ENCODE measurements at regions not wholly inside any gene's neighbourhood (a gene's known extent, or its start where the extent isn't known, plus 50 kb on each side); places are given as distances from the start of the nearest gene placed in this dataset.

DNA sequence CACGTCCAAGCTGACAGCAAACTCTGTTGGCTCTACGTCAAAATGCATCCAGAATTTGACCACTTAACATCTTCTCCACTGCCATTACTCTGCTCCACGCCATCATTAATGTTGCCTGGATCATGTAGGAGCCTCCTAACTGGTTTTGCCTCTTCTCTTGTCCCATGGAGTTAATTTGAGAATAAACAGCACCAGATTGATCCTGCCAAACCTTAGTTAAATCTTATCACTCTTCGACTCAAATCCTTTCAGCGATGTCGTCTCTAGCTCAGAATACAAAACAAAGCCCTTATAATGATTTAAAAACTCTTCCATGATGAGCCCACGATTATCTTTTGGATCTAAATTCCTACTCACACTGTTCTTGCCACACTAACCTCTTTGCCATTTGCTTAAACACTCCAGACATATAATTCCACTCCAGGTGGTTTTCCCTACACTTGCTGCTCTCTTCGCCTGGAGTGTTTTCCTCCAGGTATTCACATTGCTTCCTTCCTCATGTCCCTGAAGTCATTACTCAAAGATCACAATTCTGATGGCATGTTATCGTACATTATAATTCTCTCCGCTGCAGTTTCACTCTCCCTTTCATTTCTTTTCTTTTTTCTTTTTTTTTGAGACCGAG, 90.7 kb upstream of the KCNK2 start:
- H3K36me3 ChIP-seq: no peaks in the 10 kb centered on the region
- H3K4me1 ChIP-seq: no peaks in the 10 kb centered on the region
- H3K27me3 ChIP-seq: no peaks in the 10 kb centered on the region
- WGBS, 2 donors: 73 to 74% methylated on average over 11 of the region's 11 CpGs
- intact Hi-C loops (cut with DNase I): no loop called here
- no peak overlapping the region for H3K4me3 ChIP-seq
- H3K9me3 ChIP-seq: no peaks in the 10 kb centered on the region
- DNase-seq: no peak
- TF ChIP-seq CTCF (IDR thresholded peaks at IDR 0.05): no peak
- no peak for TF ChIP-seq EP300 (IDR thresholded peaks at IDR 0.05)
- no peak for TF ChIP-seq POLR2A (IDR thresholded peaks at IDR 0.05)
- TF ChIP-seq POLR2AphosphoS5 (IDR thresholded peaks at IDR 0.05): no peak
- H3K27ac ChIP-seq: no peak overlapping the region

DNA sequence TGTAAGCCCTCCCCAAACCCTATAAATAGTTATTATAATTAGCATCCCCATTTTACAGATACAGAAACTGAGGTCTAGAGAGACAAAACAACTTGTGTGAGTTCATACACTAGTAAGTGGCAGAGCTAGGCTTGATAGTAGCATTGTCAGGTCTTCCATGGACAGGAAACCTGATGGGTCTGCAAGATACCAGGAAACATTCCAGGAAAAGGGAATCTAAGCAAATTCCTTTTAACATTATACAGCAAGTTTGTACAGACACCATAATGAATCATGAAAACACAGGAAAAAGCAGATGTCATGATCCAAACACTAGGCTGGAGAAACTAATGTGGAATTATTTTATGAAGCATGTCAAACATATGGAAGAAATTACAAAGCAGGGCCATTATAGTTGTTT, 89.1 kb upstream of the KCNK2 start:
- no peaks in the 10 kb centered on the region for H3K9me3 ChIP-seq
- no peak overlapping the region for H3K27ac ChIP-seq
- DNase-seq: no peak
- H3K4me1 ChIP-seq: no peaks in the 10 kb centered on the region
- H3K27me3 ChIP-seq: no peaks in the 10 kb centered on the region
- TF ChIP-seq EP300 (IDR thresholded peaks at IDR 0.05): no peak
- no peak for TF ChIP-seq CTCF (IDR thresholded peaks at IDR 0.05)
- no peak for TF ChIP-seq POLR2A (IDR thresholded peaks at IDR 0.05)
- no peak for TF ChIP-seq POLR2AphosphoS5 (IDR thresholded peaks at IDR 0.05)
- no peak overlapping the region for H3K4me3 ChIP-seq
- intact Hi-C loops (cut with DNase I): no loop called here
- no peaks in the 10 kb centered on the region for H3K36me3 ChIP-seq

DNA sequence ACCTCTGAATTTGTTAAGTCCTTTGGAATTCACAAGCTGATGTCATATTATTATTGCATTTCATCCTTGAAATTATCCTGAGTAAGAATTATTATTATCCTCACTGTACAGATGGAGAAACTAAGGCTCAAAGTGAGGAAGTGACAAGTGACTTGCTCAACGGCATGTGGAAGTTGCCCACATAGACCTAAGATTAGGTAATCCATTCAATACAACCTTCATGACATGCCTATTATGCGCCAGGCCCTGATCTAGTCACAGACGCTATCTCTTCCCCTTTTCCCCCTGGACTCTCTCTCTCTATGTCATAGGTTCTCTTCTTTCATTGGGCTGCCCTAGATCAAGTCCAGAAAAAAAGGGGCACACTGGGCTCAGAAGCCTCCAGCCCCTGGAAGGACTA, 84.9 kb upstream of the KCNK2 start:
- TF ChIP-seq CTCF (IDR thresholded peaks at IDR 0.05): no peak
- no peak for TF ChIP-seq POLR2A (IDR thresholded peaks at IDR 0.05)
- TF ChIP-seq POLR2AphosphoS5 (IDR thresholded peaks at IDR 0.05): no peak
- TF ChIP-seq EP300 (IDR thresholded peaks at IDR 0.05): no peak
- Histone ChIP-seq H3K27ac (no peak overlapping the region), H3K9me3 (no peaks in the 10 kb centered on the region), H3K4me1 (no peaks in the 10 kb centered on the region), H3K36me3 (no peaks in the 10 kb centered on the region), H3K27me3 (no peaks in the 10 kb centered on the region), H3K4me3 (no peak overlapping the region)
- intact Hi-C loops (cut with DNase I): no loop called here
- no peak for DNase-seq
- 86 to 90% methylated on average over 3 of the region's 3 CpGs for WGBS, 2 donors

DNA sequence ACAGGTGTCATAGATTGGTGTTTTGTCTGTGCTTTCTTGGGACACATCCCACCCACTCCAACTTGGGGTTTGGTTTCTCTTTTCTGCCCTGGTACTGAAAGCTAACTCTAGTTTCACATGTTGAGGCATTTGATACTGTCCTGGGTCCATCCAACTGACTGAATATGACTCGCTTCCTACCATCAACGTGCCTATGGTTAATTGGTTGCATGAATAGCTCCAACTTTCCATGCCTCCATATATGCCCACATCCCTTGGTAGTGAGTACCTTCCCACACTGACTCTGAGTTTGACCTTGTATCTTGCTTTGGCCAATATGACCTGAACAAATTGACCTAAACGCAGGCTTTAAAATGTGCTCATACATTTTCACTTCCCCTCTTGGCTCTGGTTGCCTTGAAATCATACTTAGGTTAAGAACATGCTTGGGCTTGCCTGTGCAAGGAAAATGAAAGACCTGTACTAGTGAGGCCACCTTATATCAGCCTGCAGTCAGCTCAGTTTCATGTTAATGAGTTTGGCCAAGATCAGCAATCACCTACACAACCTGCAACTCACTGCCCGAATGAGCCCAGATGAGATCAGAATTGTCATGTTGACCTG, 81.0 kb upstream of the KCNK2 start:
- no peaks in the 10 kb centered on the region for H3K9me3 ChIP-seq
- WGBS, 2 donors: 89 to 92% methylated on average over 4 of the region's 4 CpGs
- H3K36me3 ChIP-seq: no peaks in the 10 kb centered on the region
- H3K4me1 ChIP-seq: no peaks in the 10 kb centered on the region
- H3K4me3 ChIP-seq: no peak overlapping the region
- no peaks in the 10 kb centered on the region for H3K27me3 ChIP-seq
- no peak for TF ChIP-seq EP300 (IDR thresholded peaks at IDR 0.05)
- TF ChIP-seq POLR2A (IDR thresholded peaks at IDR 0.05): no peak
- no peak for TF ChIP-seq CTCF (IDR thresholded peaks at IDR 0.05)
- TF ChIP-seq POLR2AphosphoS5 (IDR thresholded peaks at IDR 0.05): no peak
- H3K27ac ChIP-seq: no peak overlapping the region
- no peak for DNase-seq
- intact Hi-C loops (cut with DNase I): no loop called here

DNA sequence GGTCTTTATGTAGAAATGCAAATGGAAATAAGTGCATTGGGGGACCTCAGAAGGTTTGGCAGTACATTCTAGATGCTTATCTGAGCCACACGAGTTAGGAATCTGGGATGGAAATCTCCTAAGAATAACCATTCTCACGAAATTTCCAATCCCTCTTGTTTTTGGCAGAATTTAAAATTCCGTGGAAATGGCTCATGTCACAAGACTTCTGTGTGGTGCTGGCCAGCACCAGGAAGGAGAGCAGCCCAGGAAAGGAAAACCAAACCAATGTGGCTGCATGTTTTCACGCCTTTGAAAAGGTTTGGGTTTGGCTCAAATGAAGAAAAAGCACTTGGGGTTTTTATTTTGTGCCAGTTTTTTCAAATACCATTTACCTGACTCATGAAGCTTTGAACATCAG, 80.1 kb upstream of the KCNK2 start:
- 64 to 71% methylated on average over 4 of the region's 4 CpGs for WGBS, 2 donors
- H3K36me3 ChIP-seq: no peaks in the 10 kb centered on the region
- no peaks in the 10 kb centered on the region for H3K4me1 ChIP-seq
- intact Hi-C loops (cut with DNase I): no loop called here
- no peak for TF ChIP-seq EP300 (IDR thresholded peaks at IDR 0.05)
- no peak for TF ChIP-seq POLR2A (IDR thresholded peaks at IDR 0.05)
- TF ChIP-seq CTCF (IDR thresholded peaks at IDR 0.05): no peak
- no peak for TF ChIP-seq POLR2AphosphoS5 (IDR thresholded peaks at IDR 0.05)
- H3K9me3 ChIP-seq: no peaks in the 10 kb centered on the region
- no peak for DNase-seq
- H3K4me3 ChIP-seq: no peak overlapping the region
- H3K27ac ChIP-seq: no peak overlapping the region
- no peaks in the 10 kb centered on the region for H3K27me3 ChIP-seq

All from sigmoid colon (tissue), 6 donors.